ENCODE measurements at regions not wholly inside any gene's neighbourhood (a gene's known extent, or its start where the extent isn't known, plus 50 kb on each side); places are given as distances from the start of the nearest gene placed in this dataset.

DNA sequence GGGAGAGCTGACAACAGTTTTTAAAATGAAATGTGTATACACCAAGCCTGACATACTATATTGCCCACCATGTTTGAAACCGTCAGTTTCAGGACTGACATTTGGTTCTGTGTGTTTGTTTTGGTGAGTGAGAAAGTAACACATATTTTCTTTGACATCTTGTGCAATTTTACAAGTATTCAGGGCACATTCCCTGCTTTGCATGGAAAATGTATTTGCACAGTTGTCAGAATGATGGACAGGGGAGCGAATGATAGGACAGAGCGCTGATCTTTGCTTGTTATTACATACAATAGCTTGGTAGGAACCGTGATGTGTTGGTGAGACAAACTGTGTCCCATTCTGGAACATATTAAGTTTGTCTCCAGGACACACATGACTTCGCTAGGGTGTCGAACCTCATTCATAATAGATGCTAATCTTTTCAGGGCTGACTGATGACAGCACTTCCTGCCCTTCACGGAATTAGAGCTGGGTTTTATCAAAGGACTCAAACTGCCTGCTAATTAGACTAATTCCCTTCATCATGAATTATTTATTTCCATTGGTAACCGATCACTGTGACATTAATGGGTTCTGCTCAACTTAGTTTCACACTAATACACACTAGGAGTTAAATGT, 158.5 kb downstream of the CDCA7 start:
- peaks cover 0 to 10% (median 0%) of the 10 kb centered on the region in 12 donors for H3K9me3 ChIP-seq
- ATAC-seq = no peak
- 63 to 71% (median 67%) methylated on average over 8 of the region's 8 CpGs for WGBS, 4 donors
- no peaks in the 10 kb centered on the region for H3K36me3 ChIP-seq
- intact Hi-C loops (cut with DNase I) = no loop called here
- no peaks in the 10 kb centered on the region for H3K27me3 ChIP-seq
- no peak overlapping the region for H3K4me3 ChIP-seq
- TF ChIP-seq, protein P1, sequence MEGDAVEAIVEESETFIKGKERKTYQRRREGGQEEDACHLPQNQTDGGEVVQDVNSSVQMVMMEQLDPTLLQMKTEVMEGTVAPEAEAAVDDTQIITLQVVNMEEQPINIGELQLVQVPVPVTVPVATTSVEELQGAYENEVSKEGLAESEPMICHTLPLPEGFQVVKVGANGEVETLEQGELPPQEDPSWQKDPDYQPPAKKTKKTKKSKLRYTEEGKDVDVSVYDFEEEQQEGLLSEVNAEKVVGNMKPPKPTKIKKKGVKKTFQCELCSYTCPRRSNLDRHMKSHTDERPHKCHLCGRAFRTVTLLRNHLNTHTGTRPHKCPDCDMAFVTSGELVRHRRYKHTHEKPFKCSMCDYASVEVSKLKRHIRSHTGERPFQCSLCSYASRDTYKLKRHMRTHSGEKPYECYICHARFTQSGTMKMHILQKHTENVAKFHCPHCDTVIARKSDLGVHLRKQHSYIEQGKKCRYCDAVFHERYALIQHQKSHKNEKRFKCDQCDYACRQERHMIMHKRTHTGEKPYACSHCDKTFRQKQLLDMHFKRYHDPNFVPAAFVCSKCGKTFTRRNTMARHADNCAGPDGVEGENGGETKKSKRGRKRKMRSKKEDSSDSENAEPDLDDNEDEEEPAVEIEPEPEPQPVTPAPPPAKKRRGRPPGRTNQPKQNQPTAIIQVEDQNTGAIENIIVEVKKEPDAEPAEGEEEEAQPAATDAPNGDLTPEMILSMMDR (IDR thresholded peaks at IDR 0.05) = no peak
- no peak for TF ChIP-seq POLR2A (IDR thresholded peaks at IDR 0.05)
- no peak overlapping the region for H3K27ac ChIP-seq
- H3K4me1 ChIP-seq = no peaks in the 10 kb centered on the region
- DNase-seq = no peak

DNA sequence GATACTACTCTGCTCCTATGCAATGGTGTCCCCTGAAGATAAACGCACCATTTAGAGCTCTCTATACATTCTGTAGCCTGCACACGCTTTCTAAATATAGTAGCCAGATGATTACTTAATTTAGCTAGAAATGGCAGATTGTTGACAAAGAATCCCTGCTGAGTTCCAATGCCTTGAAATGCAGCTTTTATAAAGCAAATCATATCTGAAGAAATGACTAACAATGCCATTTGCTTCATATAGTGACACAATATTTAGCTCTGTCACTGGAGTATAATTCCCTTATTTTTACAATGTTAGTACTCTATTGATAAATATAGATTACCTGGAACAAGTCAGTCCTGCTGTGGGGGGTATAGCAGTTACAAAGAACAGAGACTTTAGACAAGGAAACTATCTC, 166.2 kb downstream of the CDCA7 start:
- WGBS, 4 donors = 56 to 62% (median 59%) methylated on average over 2 of the region's 2 CpGs
- TF ChIP-seq, protein P1 (IDR thresholded peaks at IDR 0.05) = no peak
- no peak for TF ChIP-seq POLR2A (IDR thresholded peaks at IDR 0.05)
- H3K4me3 ChIP-seq = no peak overlapping the region
- intact Hi-C loops (cut with DNase I) = no loop called here
- peaks cover 0 to 4% (median 0%) of the 10 kb centered on the region in 9 donors for H3K27me3 ChIP-seq
- no peak overlapping the region for H3K27ac ChIP-seq
- H3K9me3 ChIP-seq = peaks cover 0 to 15% (median 0%) of the 10 kb centered on the region in 12 donors
- DNase-seq (no peak), ATAC-seq (no peak)
- H3K4me1 ChIP-seq = peaks cover 0 to 17% (median 0%) of the 10 kb centered on the region in 12 donors
- no peaks in the 10 kb centered on the region for H3K36me3 ChIP-seq

DNA sequence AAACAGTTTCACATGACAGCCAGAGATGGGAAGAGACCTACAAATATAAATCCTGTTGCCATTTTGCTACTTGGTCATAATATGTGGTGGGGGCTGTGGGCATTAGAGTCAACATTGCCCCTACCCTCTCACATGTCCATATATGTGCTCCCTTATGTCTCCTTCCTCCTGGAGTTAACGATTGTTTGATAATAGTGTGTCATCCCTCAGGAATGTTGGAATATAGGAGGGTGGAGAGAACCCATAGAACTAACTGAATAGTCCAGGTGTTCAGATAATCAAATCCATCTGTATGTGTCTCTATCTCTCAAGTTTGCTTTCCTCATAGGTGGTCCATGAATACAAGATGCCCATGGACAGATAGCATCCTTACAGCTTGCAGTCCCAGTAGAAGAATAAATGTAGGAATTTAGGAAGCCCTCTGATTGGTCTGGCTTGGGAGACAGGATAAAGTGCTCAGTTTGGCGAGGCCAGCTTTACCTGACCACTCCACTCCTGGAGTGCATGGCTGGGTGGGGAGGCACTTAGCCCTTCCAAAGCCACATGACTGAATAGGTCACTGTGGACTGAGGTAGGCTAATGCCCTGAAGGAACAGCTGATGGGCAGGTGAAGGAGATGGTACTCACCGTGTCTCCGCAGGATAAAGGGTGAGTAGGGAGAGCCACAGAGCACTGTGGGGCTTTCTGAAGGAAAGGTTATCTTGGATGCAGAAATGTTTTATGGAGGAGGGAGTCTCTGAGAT, 166.9 kb downstream of the CDCA7 start:
- no peak for TF ChIP-seq POLR2A (IDR thresholded peaks at IDR 0.05)
- TF ChIP-seq, protein P1 (IDR thresholded peaks at IDR 0.05) = no peak
- peaks cover 0 to 4% (median 0%) of the 10 kb centered on the region in 9 donors for H3K27me3 ChIP-seq
- intact Hi-C loops (cut with DNase I) = no loop called here
- no peak for DNase-seq
- H3K4me3 ChIP-seq = no peak overlapping the region
- no peaks in the 10 kb centered on the region for H3K36me3 ChIP-seq
- H3K27ac ChIP-seq = no peak overlapping the region
- peaks cover 0 to 17% (median 0%) of the 10 kb centered on the region in 12 donors for H3K4me1 ChIP-seq
- peaks cover 0 to 22% (median 0%) of the 10 kb centered on the region in 12 donors for H3K9me3 ChIP-seq
- 69 to 83% (median 78%) methylated on average over 4 of the region's 4 CpGs for WGBS, 4 donors
- ATAC-seq = no peak

DNA sequence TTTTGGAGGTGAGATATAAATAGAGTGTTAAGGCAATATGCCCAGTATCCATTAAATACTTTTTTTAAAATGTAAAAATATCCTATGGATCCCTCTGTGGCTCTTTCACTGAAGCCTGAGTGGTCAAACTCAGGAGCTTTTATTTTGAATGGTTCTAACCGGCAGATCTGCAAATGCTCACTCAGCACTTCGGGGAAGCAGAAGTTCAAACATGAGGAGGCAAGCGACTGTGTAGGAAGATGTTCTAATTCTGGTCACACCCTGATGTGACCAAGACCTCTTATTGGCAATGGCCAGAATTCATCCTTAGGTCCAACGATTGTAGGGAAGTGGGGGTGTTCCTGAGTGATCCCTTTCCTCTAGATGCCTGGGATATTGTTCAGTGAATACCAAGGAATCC, 168.8 kb downstream of the CDCA7 start:
- H3K9me3 ChIP-seq = peaks cover 0 to 12% (median 0%) of the 10 kb centered on the region in 12 donors
- peak in 1 of 5 donors; percentile 18 for DNase-seq
- H3K4me3 ChIP-seq = no peak overlapping the region
- TF ChIP-seq, protein P1 (IDR thresholded peaks at IDR 0.05) = no peak
- no peak for TF ChIP-seq POLR2A (IDR thresholded peaks at IDR 0.05)
- peak overlapping the region in 2 of 12 donors; percentile 33 to 83 for H3K27ac ChIP-seq
- H3K36me3 ChIP-seq = no peaks in the 10 kb centered on the region
- H3K27me3 ChIP-seq = peaks cover 0 to 4% (median 0%) of the 10 kb centered on the region in 9 donors
- peak; percentile 58 to 83 (median 68) for ATAC-seq
- 5 to 21% (median 8%) methylated on average over 4 of the region's 4 CpGs for whole genome bisulfite sequencing, 4 donors
- peaks cover 0 to 17% (median 0%) of the 10 kb centered on the region in 12 donors for H3K4me1 ChIP-seq
- intact Hi-C loops (cut with DNase I) = no loop called here
